Left ventricle myocardium inferior (tissue), 1 donor: ENCODE measurements at regions not wholly inside any gene's neighbourhood (a gene's known extent, or its start where the extent isn't known, plus 50 kb on each side); places are given as distances from the start of the nearest gene placed in this dataset.

Source experiments
- DNase-seq: peaks from one replicate; pipeline ENCODE4 v3.0.0-alpha.2; 2020
- H3K27ac ChIP-seq: fragments of 200-600 bp; replicated peaks from 2 replicates; pipeline ENCODE4 v1.8.0; 2021
- H3K27me3 ChIP-seq: fragments of 200-600 bp; 2 replicates; pipeline ENCODE4 v1.8.0; 2021; ENCODE audit warnings: low read depth
- H3K36me3 ChIP-seq: fragments of 200-600 bp; 2 replicates; pipeline ENCODE4 v1.8.0; 2021
- H3K4me1 ChIP-seq: fragments of 200-600 bp; 2 replicates; pipeline ENCODE4 v1.8.0; 2021
- H3K4me3 ChIP-seq: fragments of 200-600 bp; 2 replicates; pipeline ENCODE4 v1.8.0; 2021; ENCODE audit warnings: mild to moderate bottlenecking, moderate library complexity
- H3K9me3 ChIP-seq: fragments of 200-600 bp; replicated peaks from 2 replicates; pipeline ENCODE4 v1.8.0; 2021
- CTCF ChIP-seq: fragments of 200-600 bp; IDR thresholded peaks from 2 replicates; pipeline ENCODE4 v1.8.0; 2021; ENCODE audit warnings: antibody characterized with exemption, mild to moderate bottlenecking, borderline replicate concordance
- intact Hi-C: fragments of 100-400 bp; cut with micrococcal nuclease; formaldehyde crosslinking; loops from one replicate; pipeline ENCODE4 v1.11.0; 2022
- donor health status: DM: no; HTN: yes; CAD: no; lungs with severe emphysema.

GRCh38 chr13:86725105-86725504 is 925.9 kb upstream of the SLITRK6 start:
- TF ChIP-seq CTCF = no peak
- no peaks in the 10 kb centered on the region for H3K36me3 ChIP-seq
- H3K9me3 ChIP-seq = no peaks in the 10 kb centered on the region
- H3K27me3 ChIP-seq = no peaks in the 10 kb centered on the region
- no peak overlapping the region for H3K27ac ChIP-seq
- intact Hi-C loops = no loop called here
- DNase-seq = no peak
- H3K4me1 ChIP-seq = no peaks in the 10 kb centered on the region
- H3K4me3 ChIP-seq = no peak overlapping the region

- no peak for DNase-seq
- no peak overlapping the region for H3K27ac ChIP-seq
- TF ChIP-seq CTCF = no peak
- no peaks in the 10 kb centered on the region for H3K27me3 ChIP-seq
- H3K4me3 ChIP-seq = no peak overlapping the region
- no peaks in the 10 kb centered on the region for H3K4me1 ChIP-seq
- H3K36me3 ChIP-seq = no peaks in the 10 kb centered on the region
- intact Hi-C loops = no loop called here
- peaks cover 8% of the 10 kb centered on the region for H3K9me3 ChIP-seq
These were observed 930.0 kb upstream of the SLITRK6 start for GRCh38 chr13:86729206-86729605.

- Histone ChIP-seq H3K27me3 (no peaks in the 10 kb centered on the region), H3K4me1 (no peaks in the 10 kb centered on the region), H3K27ac (no peak overlapping the region), H3K4me3 (no peak overlapping the region), H3K36me3 (no peaks in the 10 kb centered on the region), H3K9me3 (peaks cover 19% of the 10 kb centered on the region)
- no peak for TF ChIP-seq CTCF
- no peak for DNase-seq
- intact Hi-C loops = no loop called here
These were observed 932.8 kb upstream of the SLITRK6 start for GRCh38 chr13:86731987-86732386.

GRCh38 chr13:86737334-86737932 is 933.7 kb upstream of the SLITRK5 start:
- Histone ChIP-seq H3K9me3 (peaks cover 30% of the 10 kb centered on the region), H3K4me1 (no peaks in the 10 kb centered on the region), H3K4me3 (no peak overlapping the region), H3K36me3 (no peaks in the 10 kb centered on the region), H3K27me3 (no peaks in the 10 kb centered on the region), H3K27ac (no peak overlapping the region)
- no peak for TF ChIP-seq CTCF
- intact Hi-C loops = no loop called here
- no peak for DNase-seq

- no peak overlapping the region for H3K4me3 ChIP-seq
- H3K4me1 ChIP-seq = no peaks in the 10 kb centered on the region
- H3K36me3 ChIP-seq = no peaks in the 10 kb centered on the region
- DNase-seq = no peak
- H3K27me3 ChIP-seq = no peaks in the 10 kb centered on the region
- no peak for TF ChIP-seq CTCF
- H3K27ac ChIP-seq = no peak overlapping the region
- peaks cover 12% of the 10 kb centered on the region for H3K9me3 ChIP-seq
- intact Hi-C loops = no loop called here
These were observed 929.3 kb upstream of the SLITRK5 start for GRCh38 chr13:86741762-86742285.
